Neural progenitor cell (in vitro differentiated cells): ENCODE measurements at regions not wholly inside any gene's neighbourhood (a gene's known extent, or its start where the extent isn't known, plus 50 kb on each side); places are given as distances from the start of the nearest gene placed in this dataset.

Experiments used
- EZH2 ChIP-seq: fragments of 200-600 bp; sonication (generic); IDR thresholded peaks from 2 replicates; pipeline ENCODE4 v1.6.1; 2017; ENCODE audit warnings: antibody characterized with exemption, mild to moderate bottlenecking, moderate library complexity
- TF ChIP-seq, protein P1 (sequence below): fragments of 200-600 bp; sonication (generic); IDR thresholded peaks from 2 replicates; pipeline ENCODE4 v1.5.1; 2017; ENCODE audit warnings: antibody characterized with exemption, mild to moderate bottlenecking

GRCh38 chr13:30094015-30094414, 213.3 kb downstream of the KATNAL1 start:
- TF ChIP-seq EZH2 = no peak
- TF ChIP-seq, protein P1, sequence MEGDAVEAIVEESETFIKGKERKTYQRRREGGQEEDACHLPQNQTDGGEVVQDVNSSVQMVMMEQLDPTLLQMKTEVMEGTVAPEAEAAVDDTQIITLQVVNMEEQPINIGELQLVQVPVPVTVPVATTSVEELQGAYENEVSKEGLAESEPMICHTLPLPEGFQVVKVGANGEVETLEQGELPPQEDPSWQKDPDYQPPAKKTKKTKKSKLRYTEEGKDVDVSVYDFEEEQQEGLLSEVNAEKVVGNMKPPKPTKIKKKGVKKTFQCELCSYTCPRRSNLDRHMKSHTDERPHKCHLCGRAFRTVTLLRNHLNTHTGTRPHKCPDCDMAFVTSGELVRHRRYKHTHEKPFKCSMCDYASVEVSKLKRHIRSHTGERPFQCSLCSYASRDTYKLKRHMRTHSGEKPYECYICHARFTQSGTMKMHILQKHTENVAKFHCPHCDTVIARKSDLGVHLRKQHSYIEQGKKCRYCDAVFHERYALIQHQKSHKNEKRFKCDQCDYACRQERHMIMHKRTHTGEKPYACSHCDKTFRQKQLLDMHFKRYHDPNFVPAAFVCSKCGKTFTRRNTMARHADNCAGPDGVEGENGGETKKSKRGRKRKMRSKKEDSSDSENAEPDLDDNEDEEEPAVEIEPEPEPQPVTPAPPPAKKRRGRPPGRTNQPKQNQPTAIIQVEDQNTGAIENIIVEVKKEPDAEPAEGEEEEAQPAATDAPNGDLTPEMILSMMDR = no peak
